ENCODE measurements at regions not wholly inside any gene's neighbourhood (a gene's known extent, or its start where the extent isn't known, plus 50 kb on each side); places are given as distances from the start of the nearest gene placed in this dataset.

DNA sequence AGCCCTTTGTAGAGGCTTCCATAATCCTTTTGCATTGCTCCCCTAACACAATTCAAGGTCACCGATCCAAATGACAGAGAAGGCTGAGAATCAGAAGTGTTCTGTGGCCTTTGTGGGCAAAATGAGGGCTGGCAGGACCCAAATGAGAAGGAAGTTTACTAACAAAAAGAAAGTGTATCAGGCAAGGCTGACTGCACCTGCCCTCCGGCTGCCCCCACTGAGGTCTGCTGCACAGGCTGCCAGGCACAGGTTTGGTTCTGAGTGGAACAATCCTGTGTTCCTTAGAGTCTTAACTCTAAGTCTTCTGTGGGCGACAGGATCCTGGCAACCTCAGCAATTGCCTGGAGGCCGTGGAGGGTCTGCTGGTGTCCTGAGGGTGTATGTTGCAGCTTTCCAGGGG, 568.5 kb downstream of the CMPK2 start:
- DNase-seq (ENCODE audit: low read depth, low spot score) (no peak), ATAC-seq (no peak)
- Histone ChIP-seq H3K27ac (ENCODE audit: low read depth, low read length) (no peak overlapping the region), H3K79me2 (ENCODE audit: insufficient read depth, low read length) (no peaks in the 10 kb centered on the region), H3K9me3 (ENCODE audit: control insufficient read depth in 1 of 2, insufficient read depth in 1 of 2, low read depth in 1 of 2, low read length in 2 of 2) (peaks cover 4 to 9% of the 10 kb centered on the region in 2 experiments; a peak in 2 of 4 replicates), H3K9me2 (ENCODE audit: insufficient read depth) (no peaks in the 10 kb centered on the region), H3K27me3 (ENCODE audit: insufficient read depth, low read length) (no peaks in the 10 kb centered on the region), H2AFZ (ENCODE audit: low read depth, low read length, poor library complexity, severe bottlenecking) (no peak overlapping the region), H3K4me3 (replicated peaks in 1 of 2; ENCODE audit: low read depth in 1 of 2, low read length in 2 of 2) (no peak overlapping the region), H3K4me1 (ENCODE audit: control insufficient read depth in 1 of 2, insufficient read depth in 2 of 2, low read length in 2 of 2) (no peaks in the 10 kb centered on the region), H3K36me3 (ENCODE audit: control insufficient read depth in 1 of 2, insufficient read depth in 2 of 2, low read length in 2 of 2) (no peaks in the 10 kb centered on the region), H4K20me1 (ENCODE audit: insufficient read depth) (no peaks in the 10 kb centered on the region), H3K4me2 (ENCODE audit: low read length) (no peak overlapping the region), H3K9ac (ENCODE audit: low read length) (no peak overlapping the region)
- CTCF ChIA-PET, result no interaction called here
- no TSS peak for BruUV-seq (replicated peaks)
- RAD21 ChIA-PET (ENCODE audit: low non-redundant PET in 1 of 2, low total read pairs in 2 of 2, uncharacterized antibody in 2 of 2, unreplicated experiment in 2 of 2), result no interaction called here
- POLR2A ChIA-PET, result no interaction called here
- TF ChIP-seq, protein P1, sequence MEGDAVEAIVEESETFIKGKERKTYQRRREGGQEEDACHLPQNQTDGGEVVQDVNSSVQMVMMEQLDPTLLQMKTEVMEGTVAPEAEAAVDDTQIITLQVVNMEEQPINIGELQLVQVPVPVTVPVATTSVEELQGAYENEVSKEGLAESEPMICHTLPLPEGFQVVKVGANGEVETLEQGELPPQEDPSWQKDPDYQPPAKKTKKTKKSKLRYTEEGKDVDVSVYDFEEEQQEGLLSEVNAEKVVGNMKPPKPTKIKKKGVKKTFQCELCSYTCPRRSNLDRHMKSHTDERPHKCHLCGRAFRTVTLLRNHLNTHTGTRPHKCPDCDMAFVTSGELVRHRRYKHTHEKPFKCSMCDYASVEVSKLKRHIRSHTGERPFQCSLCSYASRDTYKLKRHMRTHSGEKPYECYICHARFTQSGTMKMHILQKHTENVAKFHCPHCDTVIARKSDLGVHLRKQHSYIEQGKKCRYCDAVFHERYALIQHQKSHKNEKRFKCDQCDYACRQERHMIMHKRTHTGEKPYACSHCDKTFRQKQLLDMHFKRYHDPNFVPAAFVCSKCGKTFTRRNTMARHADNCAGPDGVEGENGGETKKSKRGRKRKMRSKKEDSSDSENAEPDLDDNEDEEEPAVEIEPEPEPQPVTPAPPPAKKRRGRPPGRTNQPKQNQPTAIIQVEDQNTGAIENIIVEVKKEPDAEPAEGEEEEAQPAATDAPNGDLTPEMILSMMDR (IDR thresholded peaks at IDR 0.05 in 2 of 3, conservative IDR thresholded peaks at IDR 0.05 in 1 of 3; ENCODE audit: borderline replicate concordance in 1 of 3, insufficient read depth in 1 of 3, low read depth in 2 of 3, low read length in 2 of 3), result no peak
- TF ChIP-seq JUND (IDR thresholded peaks at IDR 0.05), result no peak
- no peak for TF ChIP-seq ATF3 (IDR thresholded peaks at IDR 0.05)
- intact Hi-C loops (cut with micrococcal nuclease), result no loop called here

GRCh38 chr2:6301426-6301825, 564.3 kb downstream of the CMPK2 start:
- H3K27me3 ChIP-seq (ENCODE audit: insufficient read depth, low read length), result no peaks in the 10 kb centered on the region
- H4K20me1 ChIP-seq (ENCODE audit: insufficient read depth), result no peaks in the 10 kb centered on the region
- H3K4me3 ChIP-seq (replicated peaks in 1 of 2; ENCODE audit: low read depth in 1 of 2, low read length in 2 of 2), result no peak overlapping the region
- no peak overlapping the region for H3K27ac ChIP-seq (ENCODE audit: low read depth, low read length)
- H3K9me3 ChIP-seq (ENCODE audit: control insufficient read depth in 1 of 2, insufficient read depth in 1 of 2, low read depth in 1 of 2, low read length in 2 of 2), result peaks cover 4 to 8% of the 10 kb centered on the region in 2 experiments; a peak in 2 of 4 replicates
- no peaks in the 10 kb centered on the region for H3K4me1 ChIP-seq (ENCODE audit: control insufficient read depth in 1 of 2, insufficient read depth in 2 of 2, low read length in 2 of 2)
- ATAC-seq, result no peak
- H3K9me2 ChIP-seq (ENCODE audit: insufficient read depth), result no peaks in the 10 kb centered on the region
- POLR2A ChIA-PET, result no interaction called here
- CTCF ChIA-PET, result no interaction called here
- intact Hi-C loops (cut with micrococcal nuclease), result no loop called here
- TF ChIP-seq EGR1 (IDR thresholded peaks at IDR 0.05; ENCODE audit: low read depth) (no peak), POLR2A (IDR thresholded peaks at IDR 0.05; ENCODE audit: borderline replicate concordance, extremely low read depth, insufficient read depth, insufficient read length) (no peak), CEBPB (IDR thresholded peaks at IDR 0.05; ENCODE audit: low read depth) (no peak), ATF3 (IDR thresholded peaks at IDR 0.05) (no peak), SP1 (IDR thresholded peaks at IDR 0.05; ENCODE audit: low read depth) (no peak), ZFX (IDR thresholded peaks at IDR 0.05) (no peak)
- TF ChIP-seq, protein P2, sequence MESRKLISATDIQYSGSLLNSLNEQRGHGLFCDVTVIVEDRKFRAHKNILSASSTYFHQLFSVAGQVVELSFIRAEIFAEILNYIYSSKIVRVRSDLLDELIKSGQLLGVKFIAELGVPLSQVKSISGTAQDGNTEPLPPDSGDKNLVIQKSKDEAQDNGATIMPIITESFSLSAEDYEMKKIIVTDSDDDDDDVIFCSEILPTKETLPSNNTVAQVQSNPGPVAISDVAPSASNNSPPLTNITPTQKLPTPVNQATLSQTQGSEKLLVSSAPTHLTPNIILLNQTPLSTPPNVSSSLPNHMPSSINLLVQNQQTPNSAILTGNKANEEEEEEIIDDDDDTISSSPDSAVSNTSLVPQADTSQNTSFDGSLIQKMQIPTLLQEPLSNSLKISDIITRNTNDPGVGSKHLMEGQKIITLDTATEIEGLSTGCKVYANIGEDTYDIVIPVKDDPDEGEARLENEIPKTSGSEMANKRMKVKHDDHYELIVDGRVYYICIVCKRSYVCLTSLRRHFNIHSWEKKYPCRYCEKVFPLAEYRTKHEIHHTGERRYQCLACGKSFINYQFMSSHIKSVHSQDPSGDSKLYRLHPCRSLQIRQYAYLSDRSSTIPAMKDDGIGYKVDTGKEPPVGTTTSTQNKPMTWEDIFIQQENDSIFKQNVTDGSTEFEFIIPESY (IDR thresholded peaks at IDR 0.05; ENCODE audit: extremely low read depth, insufficient replicate concordance, low read length), result no peak
- H3K36me3 ChIP-seq (ENCODE audit: control insufficient read depth in 1 of 2, insufficient read depth in 2 of 2, low read length in 2 of 2), result no peaks in the 10 kb centered on the region
- no peak overlapping the region for H3K9ac ChIP-seq (ENCODE audit: low read length)
- BruUV-seq (replicated peaks), result no TSS peak
- DNase-seq (ENCODE audit: low read depth, low spot score), result no peak
- no peak overlapping the region for H3K4me2 ChIP-seq (ENCODE audit: low read length)
- RAD21 ChIA-PET (ENCODE audit: low non-redundant PET in 1 of 2, low total read pairs in 2 of 2, uncharacterized antibody in 2 of 2, unreplicated experiment in 2 of 2), result no interaction called here
- no peaks in the 10 kb centered on the region for H3K79me2 ChIP-seq (ENCODE audit: insufficient read depth, low read length)
- no peak overlapping the region for H2AFZ ChIP-seq (ENCODE audit: low read depth, low read length, poor library complexity, severe bottlenecking)

Measured in HCT116 (cell line).